ENCODE measurements at regions not wholly inside any gene's neighbourhood (a gene's known extent, or its start where the extent isn't known, plus 50 kb on each side); places are given as distances from the start of the nearest gene placed in this dataset.

DNA sequence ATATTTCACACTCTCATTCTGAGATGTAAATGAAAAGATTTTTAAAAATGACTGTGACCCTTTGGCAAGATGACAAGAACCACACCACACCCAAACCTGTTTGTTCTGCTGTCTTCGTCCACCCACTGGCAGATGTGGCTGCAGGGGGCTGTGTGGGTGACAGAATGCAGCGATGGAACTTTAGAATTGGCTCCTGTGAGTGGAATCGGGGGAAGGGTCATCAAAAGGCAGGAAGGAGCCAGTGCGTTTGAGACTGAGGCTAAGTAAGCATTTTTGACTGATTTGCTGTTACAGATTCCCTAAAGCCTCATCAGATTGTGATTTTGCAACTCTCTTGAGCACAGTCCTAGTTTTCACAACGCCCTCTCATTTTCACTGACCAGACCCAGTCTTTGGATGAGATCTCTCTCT, 111.2 kb upstream of the ADGRL2 start:
- TF ChIP-seq, protein P1, sequence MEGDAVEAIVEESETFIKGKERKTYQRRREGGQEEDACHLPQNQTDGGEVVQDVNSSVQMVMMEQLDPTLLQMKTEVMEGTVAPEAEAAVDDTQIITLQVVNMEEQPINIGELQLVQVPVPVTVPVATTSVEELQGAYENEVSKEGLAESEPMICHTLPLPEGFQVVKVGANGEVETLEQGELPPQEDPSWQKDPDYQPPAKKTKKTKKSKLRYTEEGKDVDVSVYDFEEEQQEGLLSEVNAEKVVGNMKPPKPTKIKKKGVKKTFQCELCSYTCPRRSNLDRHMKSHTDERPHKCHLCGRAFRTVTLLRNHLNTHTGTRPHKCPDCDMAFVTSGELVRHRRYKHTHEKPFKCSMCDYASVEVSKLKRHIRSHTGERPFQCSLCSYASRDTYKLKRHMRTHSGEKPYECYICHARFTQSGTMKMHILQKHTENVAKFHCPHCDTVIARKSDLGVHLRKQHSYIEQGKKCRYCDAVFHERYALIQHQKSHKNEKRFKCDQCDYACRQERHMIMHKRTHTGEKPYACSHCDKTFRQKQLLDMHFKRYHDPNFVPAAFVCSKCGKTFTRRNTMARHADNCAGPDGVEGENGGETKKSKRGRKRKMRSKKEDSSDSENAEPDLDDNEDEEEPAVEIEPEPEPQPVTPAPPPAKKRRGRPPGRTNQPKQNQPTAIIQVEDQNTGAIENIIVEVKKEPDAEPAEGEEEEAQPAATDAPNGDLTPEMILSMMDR (IDR thresholded peaks at IDR 0.05): no peak
- no peak for TF ChIP-seq POLR2A (IDR thresholded peaks at IDR 0.05)
- H3K4me3 ChIP-seq: no peak overlapping the region
- 49 to 55% methylated on average over 5 of the region's 5 CpGs for WGBS, 2 donors
- peak overlapping the region; percentile 10 to 60 (median 53) for H3K27ac ChIP-seq
- H3K27me3 ChIP-seq: no peaks in the 10 kb centered on the region
- peaks cover 0 to 30% (median 0%) of the 10 kb centered on the region in 3 donors for H3K4me1 ChIP-seq
- DNase-seq: no peak
- intact Hi-C loops (cut with DNase I): no loop called here
- H3K9me3 ChIP-seq: no peaks in the 10 kb centered on the region
- no peaks in the 10 kb centered on the region for H3K36me3 ChIP-seq

- Histone ChIP-seq H3K27ac (peak overlapping the region in 3 of 4 donors; percentile 33 to 77 (median 51)), H3K4me1 (peaks cover 0 to 53% (median 29%) of the 10 kb centered on the region in 3 donors), H3K36me3 (no peaks in the 10 kb centered on the region), H3K27me3 (no peaks in the 10 kb centered on the region), H3K4me3 (no peak overlapping the region), H3K9me3 (no peaks in the 10 kb centered on the region)
- DNase-seq: no peak
- TF ChIP-seq, protein P1 (IDR thresholded peaks at IDR 0.05): no peak
- TF ChIP-seq POLR2A (IDR thresholded peaks at IDR 0.05): no peak
- intact Hi-C loops (cut with DNase I): no loop called here
- WGBS, 2 donors: 78 to 85% methylated on average over 4 to 6 of the region's 7 CpGs
These were observed 118.2 kb upstream of the ADGRL2 start for GRCh38 chr1:81682490-81682889.

DNA sequence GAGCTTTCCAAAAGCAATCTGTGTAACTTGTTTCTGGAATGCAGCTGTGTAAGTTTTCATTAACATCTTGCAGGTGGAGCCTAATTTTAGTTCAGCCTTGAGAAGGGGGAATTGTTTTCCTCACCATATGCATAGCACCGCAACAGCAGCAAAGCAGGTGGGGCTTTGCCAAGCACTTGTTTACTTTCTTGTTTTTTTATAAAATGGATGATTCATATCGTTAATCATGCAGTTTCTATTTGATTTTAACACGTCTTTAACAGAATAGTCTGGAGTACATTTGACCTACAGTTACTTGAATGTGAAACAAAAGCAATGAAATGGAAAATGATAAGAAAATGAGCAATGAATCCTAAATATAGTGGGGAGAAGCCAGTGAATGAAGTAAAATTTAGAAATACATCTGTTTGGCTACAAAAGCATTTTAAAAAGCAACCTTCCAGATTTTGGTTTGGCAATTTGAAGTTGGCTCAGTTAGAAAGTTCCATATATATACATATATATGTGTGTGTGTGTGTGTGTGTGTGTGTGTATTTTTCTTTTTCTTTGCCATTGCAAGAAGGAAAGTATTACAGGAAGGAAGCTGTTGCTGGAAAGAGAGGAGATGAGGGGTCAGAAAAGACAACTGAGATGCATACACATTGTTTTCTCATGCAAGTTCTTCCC, 119.0 kb upstream of the ADGRL2 start:
- no peak for TF ChIP-seq POLR2A (IDR thresholded peaks at IDR 0.05)
- TF ChIP-seq, protein P1 (IDR thresholded peaks at IDR 0.05): no peak

DNA sequence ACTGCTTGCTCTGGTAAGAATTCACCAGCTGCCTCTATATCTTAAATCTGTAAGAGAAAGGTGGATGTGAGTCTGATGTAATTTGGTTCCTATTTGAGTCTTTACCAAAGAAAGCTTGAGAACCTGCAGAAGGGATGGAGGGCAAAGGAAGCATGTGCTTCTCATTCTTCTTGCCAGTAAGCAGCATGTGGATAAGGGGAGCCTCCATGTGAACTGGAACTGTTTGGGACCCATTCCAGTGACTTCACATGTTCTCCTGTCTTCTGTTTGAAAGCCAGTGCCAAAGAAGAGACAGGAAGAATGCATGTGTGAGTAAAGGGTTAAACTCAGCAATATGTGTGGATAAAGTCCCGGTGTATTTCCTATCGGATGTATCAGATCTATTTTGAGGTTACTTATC, 119.6 kb upstream of the ADGRL2 start:
- H3K4me1 ChIP-seq: peaks cover 0 to 53% (median 29%) of the 10 kb centered on the region in 3 donors
- no peak for DNase-seq
- H3K9me3 ChIP-seq: no peaks in the 10 kb centered on the region
- H3K4me3 ChIP-seq: no peak overlapping the region
- WGBS, 2 donors: 11 to 21% methylated on average over 2 of the region's 2 CpGs
- H3K27ac ChIP-seq: peak overlapping the region; percentile 17 to 77 (median 54)
- no peaks in the 10 kb centered on the region for H3K36me3 ChIP-seq
- H3K27me3 ChIP-seq: no peaks in the 10 kb centered on the region
- intact Hi-C loops (cut with DNase I): no loop called here
- no peak for TF ChIP-seq POLR2A (IDR thresholded peaks at IDR 0.05)
- TF ChIP-seq, protein P1 (IDR thresholded peaks at IDR 0.05): no peak

More for the DNA sequence above, 119.0 kb upstream of the ADGRL2 start:
- peak overlapping the region in 1 of 4 donors; percentile 7 for H3K4me3 ChIP-seq
- no peak for DNase-seq
- H3K27me3 ChIP-seq: no peaks in the 10 kb centered on the region
- 4 to 10% methylated on average over 3 of the region's 3 CpGs for WGBS, 2 donors
- intact Hi-C loops (cut with DNase I): no loop called here
- peaks cover 0 to 53% (median 29%) of the 10 kb centered on the region in 3 donors for H3K4me1 ChIP-seq
- H3K36me3 ChIP-seq: no peaks in the 10 kb centered on the region
- H3K9me3 ChIP-seq: no peaks in the 10 kb centered on the region
- peak overlapping the region; percentile 5 to 77 (median 54) for H3K27ac ChIP-seq

GRCh38 chr1:81679942-81680341, 120.8 kb upstream of the ADGRL2 start:
- Histone ChIP-seq H3K9me3 (no peaks in the 10 kb centered on the region), H3K27ac (peak overlapping the region; percentile 5 to 77 (median 45)), H3K36me3 (no peaks in the 10 kb centered on the region), H3K4me3 (peak overlapping the region in 2 of 4 donors; percentile 8 to 18), H3K4me1 (peaks cover 0 to 53% (median 29%) of the 10 kb centered on the region in 3 donors), H3K27me3 (no peaks in the 10 kb centered on the region)
- TF ChIP-seq, protein P1 (IDR thresholded peaks at IDR 0.05): no peak
- TF ChIP-seq POLR2A (IDR thresholded peaks at IDR 0.05): no peak
- DNase-seq: no peak
- WGBS, 2 donors: 61 to 80% methylated on average over 3 of the region's 3 CpGs
- intact Hi-C loops (cut with DNase I): no loop called here
